NCI-H524 treated with DMSO at 0.1 percent for 48 hours (cell line): ENCODE measurements at regions not wholly inside any gene's neighbourhood (a gene's known extent, or its start where the extent isn't known, plus 50 kb on each side); places are given as distances from the start of the nearest gene placed in this dataset.

ENCODE experiments used
- DNase-seq: peaks from one replicate; lab custom pipeline; 2025; lab: John Stamatoyannopoulos, UW

GRCh38 chr10:129285459-129285858, 181.6 kb upstream of the MGMT start:
- no peak for DNase-seq

GRCh38 chr10:129288999-129289584, 177.9 kb upstream of the MGMT start:
- DNase-seq, result no peak

GRCh38 chr10:129293991-129294700, 172.9 kb upstream of the MGMT start:
- DNase-seq, result no peak

- no peak for DNase-seq
Measured at GRCh38 chr10:129294944-129295343, 172.1 kb upstream of the MGMT start.

- DNase-seq, result no peak
Measured at GRCh38 chr10:129305046-129305445, 162.0 kb upstream of the MGMT start.

GRCh38 chr10:129307141-129307540, 159.9 kb upstream of the MGMT start:
- DNase-seq, result no peak

GRCh38 chr10:129308953-129309564, 158.0 kb upstream of the MGMT start:
- DNase-seq, result no peak

GRCh38 chr10:129309565-129309964, 157.5 kb upstream of the MGMT start:
- no peak for DNase-seq

GRCh38 chr10:129310881-129311280, 156.2 kb upstream of the MGMT start:
- DNase-seq, result no peak

GRCh38 chr10:129319934-129320333, 147.1 kb upstream of the MGMT start:
- DNase-seq, result no peak

- no peak for DNase-seq
Measured at GRCh38 chr10:129320340-129320739, 146.7 kb upstream of the MGMT start.

GRCh38 chr10:129321727-129322126, 145.3 kb upstream of the MGMT start:
- no peak for DNase-seq

- DNase-seq, result no peak
Measured at GRCh38 chr10:129322933-129323820, 143.9 kb upstream of the MGMT start.

GRCh38 chr10:129323879-129324278, 143.2 kb upstream of the MGMT start:
- no peak for DNase-seq

- DNase-seq, result no peak
Measured at GRCh38 chr10:129325893-129326292, 141.1 kb upstream of the MGMT start.

GRCh38 chr10:129328546-129328945, 138.5 kb upstream of the MGMT start:
- no peak for DNase-seq

- DNase-seq, result no peak
Measured at GRCh38 chr10:129329385-129330055, 137.5 kb upstream of the MGMT start.

- DNase-seq, result no peak
Measured at GRCh38 chr10:129330211-129330610, 136.8 kb upstream of the MGMT start.

- peak; percentile 24 for DNase-seq
Measured at GRCh38 chr10:129331207-129331838, 135.7 kb upstream of the MGMT start.

- no peak for DNase-seq
Measured at GRCh38 chr10:129331839-129332220, 135.2 kb upstream of the MGMT start.

- no peak for DNase-seq
Measured at GRCh38 chr10:129332476-129332875, 134.6 kb upstream of the MGMT start.
